Type B pancreatic cell (in vitro differentiated cells): ENCODE measurements at regions not wholly inside any gene's neighbourhood (a gene's known extent, or its start where the extent isn't known, plus 50 kb on each side); places are given as distances from the start of the nearest gene placed in this dataset.
A peak's percentile ranks its signal among the peaks of the same experiment; 100 is the strongest.

Source experiments
- DNase-seq: peaks from one replicate; pipeline ENCODE4 v3.0.0; 2021; ENCODE audit warnings: mixed read lengths; ENCODE audit not compliant: unreplicated experiment; ENCODE audit errors: extremely low spot score
- H3K27ac Mint-ChIP-seq: 2 replicates; pipeline ENCODE4 v1.8.0; 2021; ENCODE audit warnings: mild to moderate bottlenecking, mixed read lengths
- H3K27me3 Mint-ChIP-seq: 2 replicates; pipeline ENCODE4 v1.8.0; 2021; ENCODE audit warnings: mixed read lengths
- H3K36me3 Mint-ChIP-seq: 2 replicates; pipeline ENCODE4 v1.8.0; 2021; ENCODE audit warnings: mixed read lengths
- H3K4me1 Mint-ChIP-seq: one replicate; pipeline ENCODE4 v1.8.0; 2021; ENCODE audit warnings: mixed read lengths; ENCODE audit not compliant: unreplicated experiment
- H3K4me3 Mint-ChIP-seq: 2 replicates; pipeline ENCODE4 v1.8.0; 2021; ENCODE audit warnings: mild to moderate bottlenecking, mixed read lengths
- H3K9me3 Mint-ChIP-seq: 2 replicates; pipeline ENCODE4 v1.8.0; 2021; ENCODE audit warnings: mixed read lengths
- TF ChIP-seq, protein P1 (sequence below): fragments of 200-600 bp; sonication (generic); conservative IDR thresholded peaks from 2 replicates; pipeline ENCODE4 v1.5.0; 2021; ENCODE audit warnings: antibody characterized with exemption, mild to moderate bottlenecking

DNA sequence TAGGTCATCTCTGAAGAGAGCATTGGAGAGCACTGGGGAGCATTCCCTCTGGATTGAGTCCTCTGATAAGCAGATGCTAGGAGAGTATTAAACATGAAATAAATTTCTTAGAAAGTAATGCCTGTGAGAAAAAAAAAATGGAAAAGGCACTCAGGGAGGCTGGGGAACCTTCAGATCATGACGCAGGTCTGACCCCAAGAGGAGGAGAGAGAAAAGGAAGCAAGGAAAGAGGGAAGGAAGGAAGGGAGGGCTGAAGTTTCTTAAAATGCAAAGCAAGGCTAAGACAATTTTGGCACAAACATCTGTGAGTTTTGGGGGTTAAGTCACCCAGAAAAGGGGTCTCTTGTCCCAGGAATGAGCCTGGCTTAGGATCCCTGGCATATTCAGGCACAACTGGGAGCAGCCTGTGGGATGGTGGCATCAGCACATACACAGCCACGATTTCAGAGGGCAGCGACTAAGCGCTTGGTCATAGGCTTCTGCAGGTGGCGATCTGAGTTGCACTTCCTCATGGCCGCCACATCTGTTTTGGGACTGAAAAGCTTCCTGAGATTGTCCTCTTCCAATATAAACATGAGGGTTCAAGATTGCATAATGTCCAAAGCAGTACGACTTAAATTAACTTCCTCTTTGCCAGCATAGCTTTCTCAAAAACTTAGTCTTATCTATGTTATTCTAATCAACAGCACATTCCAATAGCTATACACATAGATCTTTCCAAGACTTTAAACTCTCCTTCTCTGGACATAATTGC lies 692.7 kb downstream of the DNAH5 start:
- TF ChIP-seq, protein P1, sequence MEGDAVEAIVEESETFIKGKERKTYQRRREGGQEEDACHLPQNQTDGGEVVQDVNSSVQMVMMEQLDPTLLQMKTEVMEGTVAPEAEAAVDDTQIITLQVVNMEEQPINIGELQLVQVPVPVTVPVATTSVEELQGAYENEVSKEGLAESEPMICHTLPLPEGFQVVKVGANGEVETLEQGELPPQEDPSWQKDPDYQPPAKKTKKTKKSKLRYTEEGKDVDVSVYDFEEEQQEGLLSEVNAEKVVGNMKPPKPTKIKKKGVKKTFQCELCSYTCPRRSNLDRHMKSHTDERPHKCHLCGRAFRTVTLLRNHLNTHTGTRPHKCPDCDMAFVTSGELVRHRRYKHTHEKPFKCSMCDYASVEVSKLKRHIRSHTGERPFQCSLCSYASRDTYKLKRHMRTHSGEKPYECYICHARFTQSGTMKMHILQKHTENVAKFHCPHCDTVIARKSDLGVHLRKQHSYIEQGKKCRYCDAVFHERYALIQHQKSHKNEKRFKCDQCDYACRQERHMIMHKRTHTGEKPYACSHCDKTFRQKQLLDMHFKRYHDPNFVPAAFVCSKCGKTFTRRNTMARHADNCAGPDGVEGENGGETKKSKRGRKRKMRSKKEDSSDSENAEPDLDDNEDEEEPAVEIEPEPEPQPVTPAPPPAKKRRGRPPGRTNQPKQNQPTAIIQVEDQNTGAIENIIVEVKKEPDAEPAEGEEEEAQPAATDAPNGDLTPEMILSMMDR, result no peak
- Mint-ChIP-seq H3K9me3 (no peaks in the 10 kb centered on the region), H3K27ac (no peak overlapping the region), H3K27me3 (peaks cover 3% of the 10 kb centered on the region), H3K36me3 (no peaks in the 10 kb centered on the region), H3K4me1 (no peaks in the 10 kb centered on the region), H3K4me3 (no peak overlapping the region)
- DNase-seq, result no peak

DNA sequence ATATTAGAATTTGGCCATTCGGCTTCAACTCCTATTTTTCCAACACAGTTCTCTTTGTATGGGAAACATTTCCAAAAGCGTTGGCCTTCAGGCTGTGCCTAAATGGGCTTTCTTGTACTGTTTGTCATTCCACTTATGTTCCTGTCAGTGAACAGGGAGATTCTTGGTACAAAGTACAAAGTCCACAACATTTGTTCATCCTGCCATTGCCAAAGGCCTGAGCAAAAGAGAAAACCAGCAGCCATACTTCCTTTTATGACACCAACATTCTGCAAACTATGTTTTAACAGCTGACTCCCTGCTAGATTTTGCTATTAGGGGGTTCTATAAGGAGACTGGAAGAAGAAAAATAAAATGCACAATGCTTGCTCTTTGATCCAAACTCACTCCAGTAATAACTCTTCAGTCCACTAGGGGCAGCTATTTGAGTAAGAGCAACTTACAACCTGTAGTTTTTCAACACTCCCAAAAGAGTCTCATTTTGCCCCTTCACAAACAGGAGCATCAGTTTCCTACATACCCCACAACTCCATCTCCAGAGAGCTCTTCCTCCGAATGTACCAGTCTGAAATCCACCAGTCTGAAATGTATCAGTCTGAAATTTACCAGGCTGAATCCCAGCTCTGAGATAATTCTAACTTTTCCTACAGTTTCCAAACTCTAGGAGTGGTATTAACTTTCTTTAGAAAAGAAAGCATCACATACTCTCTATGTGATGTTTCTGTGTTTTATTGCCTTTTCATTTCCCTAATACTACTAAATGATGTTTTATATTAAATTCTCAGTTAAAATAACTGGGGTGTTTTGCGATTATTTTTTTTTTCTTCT lies 693.8 kb downstream of the DNAH5 start:
- no peak for DNase-seq
- Mint-ChIP-seq H3K36me3 (no peaks in the 10 kb centered on the region), H3K27ac (no peak overlapping the region), H3K4me1 (no peaks in the 10 kb centered on the region), H3K9me3 (no peaks in the 10 kb centered on the region), H3K27me3 (peaks cover 3% of the 10 kb centered on the region), H3K4me3 (no peak overlapping the region)
- TF ChIP-seq, protein P1, result peak; percentile 77

DNA sequence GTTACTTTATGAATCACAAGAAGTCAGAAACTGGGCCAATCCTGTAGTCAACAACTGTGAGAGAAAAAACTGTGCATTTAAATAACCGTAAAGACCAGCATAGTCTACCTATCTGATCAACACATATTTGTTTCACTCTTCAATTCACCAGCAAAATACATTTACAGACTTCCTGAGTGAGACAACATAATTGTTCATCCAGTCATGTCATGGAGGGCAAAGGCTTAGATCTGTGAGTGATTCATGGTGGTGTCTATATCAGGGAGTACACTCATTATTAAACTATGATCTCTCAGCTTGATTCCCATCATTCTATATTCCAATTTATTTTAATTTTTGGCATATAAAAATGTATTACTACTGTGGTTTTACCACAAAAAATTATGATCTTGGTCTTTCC lies 694.6 kb downstream of the DNAH5 start:
- Mint-ChIP-seq H3K4me1 (no peaks in the 10 kb centered on the region), H3K9me3 (no peaks in the 10 kb centered on the region), H3K36me3 (no peaks in the 10 kb centered on the region), H3K27ac (no peak overlapping the region), H3K4me3 (no peak overlapping the region), H3K27me3 (peaks cover 3% of the 10 kb centered on the region)
- DNase-seq, result no peak
- TF ChIP-seq, protein P1, result no peak

DNA sequence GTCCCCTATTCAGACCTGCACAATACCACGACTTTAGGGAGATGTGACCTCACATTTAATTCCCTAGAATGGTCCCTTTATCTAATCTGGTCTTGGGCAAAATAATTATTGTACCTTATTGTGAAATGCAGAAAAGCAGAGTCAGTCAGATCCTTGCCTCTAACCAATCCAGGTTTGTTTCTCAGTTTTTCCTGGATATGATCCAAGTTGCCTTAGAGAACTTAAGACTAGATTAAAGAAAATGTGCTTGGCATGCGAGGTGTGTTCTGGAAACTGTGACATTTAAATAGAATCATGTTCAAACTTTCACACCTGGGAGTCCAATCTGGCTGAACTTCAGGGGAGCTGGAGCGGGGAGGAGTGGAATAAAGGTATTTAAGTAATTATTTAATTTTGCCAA lies 696.2 kb downstream of the DNAH5 start:
- Mint-ChIP-seq H3K27ac (no peak overlapping the region), H3K4me3 (no peak overlapping the region)

DNA sequence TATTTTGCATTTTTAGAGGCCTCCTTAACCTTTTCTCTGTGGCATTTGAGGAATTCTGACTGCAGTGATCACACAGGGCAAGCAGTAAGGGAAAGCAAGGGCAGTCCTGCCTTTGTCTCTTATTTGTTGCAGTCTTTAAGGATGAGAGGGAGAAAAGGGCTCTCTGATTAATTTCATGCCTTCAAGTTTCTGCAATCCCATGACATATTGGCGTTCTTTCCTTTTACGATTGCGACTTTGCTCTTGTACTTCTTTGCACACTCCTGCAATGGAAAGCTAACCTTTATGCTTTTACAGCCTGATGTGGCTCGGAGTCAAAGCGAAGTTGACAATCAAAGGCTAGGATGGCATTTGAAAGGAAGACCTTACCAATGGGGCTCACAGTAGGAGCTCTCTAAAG lies 698.4 kb downstream of the DNAH5 start:
- DNase-seq, result no peak
- no peak overlapping the region for H3K27ac Mint-ChIP-seq

More for the DNA sequence above, 696.2 kb downstream of the DNAH5 start:
- Mint-ChIP-seq H3K27me3 (peaks cover 3% of the 10 kb centered on the region), H3K9me3 (no peaks in the 10 kb centered on the region), H3K36me3 (no peaks in the 10 kb centered on the region), H3K4me1 (no peaks in the 10 kb centered on the region)
- TF ChIP-seq, protein P1, result no peak
- no peak for DNase-seq

More for the DNA sequence above, 698.4 kb downstream of the DNAH5 start:
- H3K36me3 Mint-ChIP-seq, result no peaks in the 10 kb centered on the region
- H3K4me3 Mint-ChIP-seq, result no peak overlapping the region
- H3K9me3 Mint-ChIP-seq, result no peaks in the 10 kb centered on the region
- peaks cover 3% of the 10 kb centered on the region for H3K27me3 Mint-ChIP-seq
- H3K4me1 Mint-ChIP-seq, result no peaks in the 10 kb centered on the region
- TF ChIP-seq, protein P1, result no peak
